Activated CD8-positive, alpha-beta memory T cell treated with anti-CD3 and anti-CD28 coated beads, Interleukin-2, amount 50 U/mL, for 4 hours (primary cell): ENCODE measurements at regions not wholly inside any gene's neighbourhood (a gene's known extent, or its start where the extent isn't known, plus 50 kb on each side); places are given as distances from the start of the nearest gene placed in this dataset.
"Not testable (repeated sequence)": the region's sequence is repeated elsewhere in the genome, so short reads cannot be mapped to it uniquely, and the experiment has no call there.

Experiments
- DNase-seq: peaks from one replicate; pipeline ENCODE4 v3.0.0-alpha.2; 2020

DNA sequence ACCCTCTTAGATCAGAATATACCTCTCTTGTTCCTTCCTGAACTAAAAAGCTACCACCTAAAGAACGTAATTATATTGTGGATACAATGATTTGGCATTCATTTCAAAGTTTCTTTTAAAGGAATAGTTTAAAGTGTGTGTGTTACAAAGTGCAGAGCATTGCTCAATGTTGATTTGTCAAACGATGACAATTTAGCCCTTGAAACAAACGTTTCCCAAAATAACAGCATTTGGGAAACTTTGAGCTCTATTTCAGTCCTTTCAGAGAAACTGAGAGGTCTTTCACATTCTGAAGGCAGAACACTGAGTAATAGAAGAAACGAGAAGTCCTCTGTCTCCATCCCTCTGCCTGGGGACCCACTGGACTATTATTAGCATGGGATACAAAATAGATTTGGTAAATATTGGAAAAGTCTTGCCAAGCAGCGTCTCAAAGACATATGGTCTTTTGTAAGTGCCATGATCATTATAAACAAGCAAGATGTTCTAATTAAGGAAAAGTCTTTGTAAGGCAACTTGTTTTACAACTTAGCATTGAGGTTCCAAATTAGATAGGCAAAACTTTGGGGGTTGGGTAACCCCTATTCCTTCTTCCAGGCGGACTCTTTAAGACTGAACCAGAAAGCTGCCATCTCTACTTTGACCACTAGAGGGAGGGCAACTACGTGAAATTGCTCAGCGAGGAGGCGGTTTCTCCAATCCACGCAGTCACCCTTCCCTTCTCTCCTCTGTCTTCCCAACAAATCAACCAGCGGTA lies 208.8 kb downstream of the RNF144B start:
- peak; percentile 23 for DNase-seq

DNA sequence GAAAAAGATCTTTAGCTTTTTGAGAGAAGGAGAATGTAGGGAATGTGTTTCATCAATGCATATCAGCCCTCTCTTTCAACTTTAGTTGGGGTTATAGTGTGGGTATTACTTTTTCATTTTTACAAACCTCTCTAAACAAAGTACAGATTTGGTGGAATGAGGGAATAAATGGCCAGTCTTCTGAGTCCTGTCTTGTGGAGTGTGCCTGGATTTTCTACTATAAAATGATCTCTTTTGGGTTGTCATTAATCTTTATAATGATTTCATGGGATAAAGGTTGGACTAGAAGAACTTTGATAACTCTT lies 209.3 kb downstream of the RNF144B start:
- no peak for DNase-seq

DNA sequence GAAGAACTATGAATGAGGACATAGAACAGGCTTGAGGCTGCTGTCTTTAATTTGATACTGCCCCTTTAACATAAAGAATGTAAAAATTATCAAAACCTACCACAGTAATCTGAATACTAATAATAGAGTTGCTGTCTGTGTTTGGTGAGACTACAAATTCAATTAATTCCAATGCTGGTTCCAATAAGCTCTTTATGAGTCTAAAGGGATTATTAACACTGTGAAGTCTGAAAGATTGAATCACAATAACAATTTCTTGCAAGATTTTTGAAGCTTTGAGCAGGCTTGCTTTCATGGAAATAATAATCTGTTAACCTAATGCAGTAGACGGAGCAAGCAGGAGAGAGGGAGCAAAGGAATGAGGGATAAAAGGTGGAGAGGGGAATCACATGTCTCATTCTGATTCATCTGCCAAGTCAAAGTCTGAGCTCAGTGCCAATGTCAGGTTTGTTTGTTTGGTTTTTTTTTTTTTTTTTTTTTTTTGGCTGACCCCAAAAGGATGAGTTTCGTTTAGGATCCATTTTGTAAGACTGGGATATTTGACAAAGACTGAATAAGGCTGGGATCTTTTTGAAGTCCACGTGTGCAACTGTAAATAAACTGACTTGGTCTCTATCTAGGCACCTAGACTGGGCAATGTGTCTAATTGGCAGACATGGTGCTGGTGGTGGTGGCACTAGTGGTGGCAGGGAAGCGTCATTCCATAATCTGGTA lies 211.6 kb downstream of the RNF144B start:
- DNase-seq = no peak

DNA sequence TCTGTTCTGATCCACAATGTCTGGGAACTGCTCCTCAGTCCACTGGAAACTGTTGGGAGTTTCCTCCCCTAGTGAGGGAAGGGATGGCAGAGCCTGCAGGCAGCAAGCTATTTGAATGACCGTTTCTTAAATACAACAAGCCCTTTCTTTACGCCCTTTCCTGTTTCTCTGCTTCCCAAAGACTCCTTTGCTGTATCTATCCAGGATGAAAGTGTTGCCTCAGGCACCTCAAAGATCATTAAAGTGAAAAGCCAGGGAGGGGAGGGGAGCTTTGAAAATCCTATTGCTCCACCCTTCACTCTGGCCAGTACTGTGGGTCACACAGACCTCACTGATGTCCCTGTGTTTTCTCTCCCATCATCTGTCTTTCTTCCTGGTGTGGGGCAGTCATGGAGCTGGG lies 213.1 kb downstream of the RNF144B start:
- no peak for DNase-seq

DNA sequence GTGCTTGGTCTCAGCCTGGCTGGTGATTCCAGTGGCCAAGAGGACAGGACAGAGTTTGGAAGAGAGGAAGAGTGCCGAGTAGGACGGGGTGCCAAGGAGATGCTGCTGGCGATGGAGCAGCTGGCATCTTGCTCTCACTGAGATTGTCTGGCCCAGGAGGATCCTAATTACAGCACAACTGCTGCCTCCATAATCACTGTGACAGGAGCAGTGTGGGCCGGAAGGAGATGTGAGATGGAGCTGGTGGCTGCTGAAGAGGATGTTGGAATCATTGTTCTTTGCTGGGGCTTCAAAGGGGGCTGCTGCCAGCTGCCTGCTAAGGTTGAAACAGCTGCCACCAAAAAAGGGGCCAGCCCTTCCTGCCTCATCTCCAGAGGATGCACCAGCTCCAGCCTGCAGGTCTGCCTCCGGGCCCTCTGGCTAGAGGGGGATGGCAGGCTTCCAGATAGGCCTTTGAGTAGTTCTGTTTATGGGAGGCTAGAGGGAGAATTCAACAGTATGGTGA lies 214.4 kb downstream of the RNF144B start:
- no peak for DNase-seq

DNA sequence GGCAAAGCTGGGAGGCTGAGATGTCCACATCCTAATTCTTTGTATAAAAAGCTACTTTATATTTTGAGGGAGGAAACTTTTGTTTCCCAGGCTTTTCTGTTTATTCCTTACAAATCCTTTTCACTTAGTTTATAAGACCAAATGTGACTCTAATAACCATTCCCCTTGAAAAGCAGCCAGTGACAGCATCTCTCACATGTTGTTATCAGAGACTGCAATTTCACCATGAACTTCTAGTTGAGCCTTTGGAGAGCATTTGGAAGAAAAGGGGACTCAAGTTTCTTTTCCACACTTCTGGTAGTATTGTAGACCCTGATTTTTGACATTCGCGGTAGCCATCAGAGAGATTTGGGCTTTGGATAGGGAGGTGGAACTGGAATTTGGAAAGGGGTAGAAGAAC lies 215.8 kb downstream of the RNF144B start:
- no peak for DNase-seq

DNA sequence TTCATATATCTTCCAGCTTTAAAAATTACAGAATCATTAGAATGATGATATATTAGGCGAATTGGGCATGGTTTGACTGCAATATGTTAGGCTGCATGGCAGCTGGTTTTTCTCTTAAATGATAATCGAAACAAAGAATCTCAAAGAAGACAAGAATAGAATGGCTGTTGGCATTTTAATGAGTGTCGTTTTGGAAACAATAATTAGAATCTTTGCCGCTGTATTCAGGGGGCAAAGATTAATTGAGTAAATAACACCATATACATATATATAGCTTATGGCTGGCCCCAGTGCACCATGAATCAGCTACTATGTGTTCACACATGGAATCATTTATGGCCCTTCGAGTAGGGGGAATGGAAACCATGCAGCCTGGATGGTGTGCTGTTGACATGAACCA lies 216.2 kb downstream of the RNF144B start:
- no peak for DNase-seq

DNA sequence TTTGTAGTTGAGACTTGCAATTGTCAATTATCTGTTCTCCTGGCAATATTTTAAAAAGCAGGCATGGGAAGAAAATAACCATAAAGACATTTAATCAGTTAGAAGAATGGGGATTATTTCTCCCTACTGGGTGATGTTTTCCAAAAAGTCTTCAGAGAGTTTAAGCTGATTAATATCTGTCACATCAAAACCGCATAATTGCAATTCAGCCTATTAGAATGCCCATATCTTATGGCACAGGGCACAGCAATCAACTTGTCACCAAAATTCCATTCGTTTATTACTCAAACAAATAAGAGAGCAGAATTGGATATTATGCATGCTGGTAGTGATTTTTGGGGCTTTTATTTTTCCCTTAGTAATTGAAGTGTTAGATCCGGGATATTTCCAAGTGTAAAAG lies 218.7 kb downstream of the RNF144B start:
- DNase-seq = no peak

DNA sequence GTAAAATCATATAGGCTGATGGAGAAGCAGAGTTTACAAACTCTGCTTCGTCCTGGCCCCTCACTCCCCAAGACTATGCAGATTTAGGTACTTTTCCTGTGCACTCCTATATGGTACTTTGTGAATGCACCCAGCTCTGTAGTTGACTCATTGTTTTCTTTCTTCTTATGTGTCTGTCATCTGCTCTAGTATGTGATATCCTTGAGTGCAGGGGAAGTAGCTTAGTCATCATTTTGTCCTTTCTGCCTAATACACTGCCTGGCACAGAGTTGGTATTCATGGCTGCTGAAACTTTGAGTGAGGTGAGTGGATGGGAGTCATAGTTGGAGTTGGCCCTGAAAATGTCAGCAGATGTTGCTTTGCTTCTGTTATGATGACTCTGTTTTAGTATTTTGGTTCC lies 222.6 kb downstream of the RNF144B start:
- DNase-seq = no peak

DNA sequence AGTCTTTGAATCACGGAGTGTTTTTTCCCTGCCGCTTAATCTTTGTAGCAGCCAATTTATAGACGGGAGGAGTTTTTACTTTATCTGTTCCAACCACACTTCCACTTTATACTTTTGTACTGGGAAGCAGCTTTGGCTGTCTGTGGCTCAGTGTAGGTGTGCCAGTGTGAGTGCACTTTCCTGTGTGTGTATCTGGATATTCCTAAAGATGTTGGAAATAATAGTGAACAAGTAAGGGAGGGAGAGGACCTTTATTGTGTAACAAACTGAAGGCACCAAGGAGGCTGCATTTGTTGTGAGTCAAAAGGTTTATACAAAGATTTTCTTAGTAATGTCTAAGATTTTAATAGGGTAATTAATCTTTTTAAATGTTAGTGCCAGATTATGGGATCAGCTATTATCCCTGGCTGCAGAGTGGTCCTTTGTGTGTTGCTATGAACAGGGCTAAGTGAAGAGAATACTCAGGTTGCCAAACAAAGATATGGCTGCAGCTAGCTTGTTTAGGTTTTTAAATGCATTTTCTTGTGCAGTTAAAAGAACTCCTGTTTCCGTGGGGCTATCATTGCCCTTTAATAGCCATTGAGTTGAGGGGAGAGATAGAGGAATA lies 226.3 kb downstream of the RNF144B start:
- DNase-seq = no peak

DNA sequence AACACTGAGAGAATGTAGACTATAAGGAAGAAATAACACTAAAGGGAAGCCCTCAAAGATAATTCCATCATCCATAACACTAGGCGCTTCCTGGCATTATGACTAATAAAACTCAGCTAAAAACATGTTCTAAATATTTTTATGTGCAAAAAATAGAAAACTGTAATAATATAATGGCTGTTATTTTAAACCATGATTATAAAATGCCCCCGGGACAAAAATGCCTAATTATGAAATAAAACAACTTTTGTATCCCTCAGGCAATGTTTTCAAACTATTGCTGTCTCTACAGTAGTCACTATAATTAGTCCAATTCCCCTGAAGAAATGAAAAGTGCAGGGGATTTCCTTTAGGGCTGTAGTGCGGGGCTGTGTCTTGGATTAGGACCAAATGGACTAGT lies 242.4 kb downstream of the RNF144B start:
- no peak for DNase-seq

DNA sequence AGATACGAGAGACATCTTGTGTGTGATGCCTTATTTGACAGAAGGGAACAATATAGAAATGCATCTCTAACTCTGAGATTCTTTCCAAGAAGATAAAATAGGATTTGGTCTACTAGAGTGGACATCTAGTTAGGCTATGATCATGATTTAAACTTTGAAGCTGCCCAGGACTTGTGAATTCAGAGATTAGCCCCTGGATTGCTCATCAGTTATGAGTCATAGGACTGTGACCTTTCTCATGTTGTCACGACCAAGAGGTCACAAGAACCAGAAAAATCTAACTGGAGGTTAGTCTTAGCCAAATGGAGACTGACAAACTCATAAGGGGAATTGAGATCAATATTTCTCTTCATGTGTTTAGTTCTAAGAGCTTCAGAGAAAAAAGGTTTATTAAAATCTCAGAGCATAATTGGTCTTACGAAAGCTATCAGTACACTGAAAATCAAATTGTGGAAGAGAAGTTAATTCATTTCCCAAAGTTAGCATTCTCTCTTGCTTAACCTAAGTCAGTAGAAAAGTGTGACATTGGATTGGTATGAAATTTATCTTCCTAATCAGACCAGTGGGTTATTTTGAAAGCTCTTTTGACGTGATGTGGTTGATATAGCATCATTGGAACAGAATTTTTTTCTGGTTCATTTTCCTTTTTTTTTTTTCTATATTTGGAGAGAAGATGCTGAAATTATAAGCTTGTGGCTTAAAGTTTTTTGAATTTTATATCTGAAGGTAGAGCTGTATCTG lies 245.7 kb downstream of the RNF144B start:
- no peak for DNase-seq

DNA sequence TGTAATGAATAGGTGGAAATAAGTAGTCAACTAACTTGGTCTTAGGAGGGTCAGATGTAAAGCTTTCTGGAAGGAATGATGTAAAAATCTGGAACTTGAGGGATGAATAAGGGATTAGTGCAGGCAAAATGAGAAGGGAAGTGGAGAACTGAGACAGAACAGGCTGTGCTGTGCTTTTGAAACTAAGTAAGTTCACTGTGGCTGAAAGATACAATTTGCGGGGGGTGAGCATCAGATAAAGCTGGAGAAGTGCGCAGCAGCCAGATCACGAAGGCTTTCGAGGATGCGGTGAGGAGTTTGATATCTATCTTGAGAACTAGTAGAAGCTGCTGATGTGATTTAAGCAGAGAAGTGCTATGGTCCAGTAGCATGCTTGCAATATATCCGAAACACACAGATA lies 247.8 kb downstream of the RNF144B start:
- DNase-seq = no peak

DNA sequence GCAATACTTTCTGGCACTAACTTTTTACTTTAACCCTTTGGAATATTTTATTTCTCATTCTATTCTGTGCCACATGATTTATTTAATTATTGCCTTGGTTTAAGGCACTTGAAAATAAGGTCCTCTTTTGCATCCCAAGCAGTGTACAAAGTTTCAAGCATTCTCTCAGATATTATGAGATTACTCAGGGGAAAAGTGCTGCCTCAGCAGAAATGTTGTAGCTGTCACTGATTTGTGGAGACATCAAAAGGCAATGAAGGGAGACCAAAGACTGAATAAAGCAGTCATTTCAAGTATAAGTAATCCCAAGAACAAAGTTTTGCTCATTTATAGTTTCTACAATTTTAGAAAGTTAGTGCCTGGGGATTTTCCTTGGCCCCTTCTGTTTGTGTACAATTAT lies 253.0 kb downstream of the RNF144B start:
- no peak for DNase-seq

DNA sequence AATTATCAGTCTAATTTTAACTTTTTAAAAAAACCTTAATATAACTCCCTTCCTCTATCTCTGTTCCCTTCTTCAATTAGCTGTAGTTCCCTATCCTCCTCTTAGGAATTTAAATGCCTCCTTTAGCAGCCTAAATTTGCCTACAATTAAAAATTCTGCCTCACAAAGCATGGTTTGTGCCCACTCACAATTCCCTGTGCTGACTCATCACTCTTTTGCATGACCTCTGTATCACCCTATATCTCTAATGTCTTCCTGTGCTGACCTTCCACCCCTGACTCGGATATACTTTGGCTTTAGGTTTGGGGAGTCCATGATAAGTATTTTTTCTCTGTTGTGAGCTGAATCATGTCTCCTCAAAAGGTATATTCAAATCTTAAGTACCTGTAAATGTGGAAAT lies 253.6 kb downstream of the RNF144B start:
- no peak for DNase-seq

DNA sequence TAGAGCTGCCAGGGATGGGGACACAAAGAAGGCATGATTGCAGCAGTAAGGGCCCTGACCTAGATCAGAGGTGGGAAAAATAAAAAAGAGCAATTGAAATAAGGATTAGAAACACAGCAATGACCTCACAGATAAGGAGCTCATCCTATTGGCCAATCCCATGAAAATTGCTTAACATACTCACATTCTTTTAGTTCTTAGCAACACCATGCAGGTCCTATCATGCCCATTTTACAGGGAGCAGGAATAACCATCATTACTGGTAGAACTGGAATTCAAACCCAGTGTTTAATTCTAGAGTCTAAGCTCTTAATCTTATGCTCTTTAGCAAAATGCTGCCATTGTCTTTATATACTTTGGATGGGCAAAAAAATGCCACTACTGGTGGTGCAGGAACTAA lies 267.7 kb downstream of the RNF144B start:
- no peak for DNase-seq

DNA sequence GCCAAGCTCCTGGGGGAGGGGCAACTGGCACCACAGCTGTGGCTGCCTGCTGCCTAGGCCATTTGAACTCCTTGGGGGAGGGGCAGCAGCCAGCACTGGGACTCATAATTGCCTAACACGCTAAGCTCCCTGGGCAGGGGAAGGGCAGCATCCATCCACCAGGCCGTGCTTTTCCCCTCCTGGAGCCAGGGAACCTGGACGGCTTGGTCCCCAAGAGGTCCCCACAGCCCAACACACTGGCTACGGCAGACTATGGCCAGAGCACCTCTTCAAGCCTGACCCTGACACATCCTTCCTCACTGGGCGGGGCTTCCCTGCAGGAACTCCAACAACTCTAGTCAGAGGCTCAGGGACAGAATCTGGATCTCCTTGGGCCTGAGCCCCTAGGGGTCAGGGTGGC lies 269.4 kb downstream of the RNF144B start:
- DNase-seq = no peak

DNA sequence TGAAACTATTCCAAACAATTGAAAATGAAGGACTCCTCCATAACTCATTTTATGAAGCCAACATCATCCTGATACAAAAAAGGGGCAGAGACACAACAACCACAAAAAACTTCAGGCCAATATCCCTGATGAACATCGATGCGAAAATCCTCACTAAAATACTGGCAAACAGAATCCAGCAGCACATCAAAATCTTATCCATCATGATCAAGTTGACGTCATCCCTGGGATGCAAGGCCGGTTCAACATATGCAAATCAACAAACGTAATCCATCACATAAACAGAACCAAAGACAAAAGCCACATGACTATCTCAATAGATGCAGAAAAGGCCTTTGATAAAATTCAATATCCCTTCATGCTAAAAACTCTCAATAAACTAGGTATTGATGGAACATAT lies 272.8 kb downstream of the RNF144B start:
- not testable (repeated sequence) for DNase-seq

DNA sequence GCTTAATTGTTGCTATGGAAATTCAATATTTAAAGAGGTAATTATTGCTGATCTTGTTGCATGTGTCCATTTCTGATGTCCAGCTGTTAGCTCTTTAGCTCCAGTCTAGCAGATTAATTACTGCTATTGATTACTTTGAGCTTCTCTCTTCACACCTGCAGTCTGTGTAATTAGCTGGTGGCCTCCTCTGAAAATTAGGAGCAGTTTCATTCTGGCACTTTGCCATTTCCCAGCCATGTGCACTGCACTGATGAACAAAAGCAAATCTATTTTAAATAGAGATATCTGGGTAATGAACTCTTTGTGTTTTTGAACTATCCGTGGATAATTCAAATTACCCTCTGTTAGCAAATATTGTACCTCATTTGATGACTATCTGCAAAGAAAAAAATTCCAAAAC lies 275.9 kb downstream of the RNF144B start:
- no peak for DNase-seq

DNA sequence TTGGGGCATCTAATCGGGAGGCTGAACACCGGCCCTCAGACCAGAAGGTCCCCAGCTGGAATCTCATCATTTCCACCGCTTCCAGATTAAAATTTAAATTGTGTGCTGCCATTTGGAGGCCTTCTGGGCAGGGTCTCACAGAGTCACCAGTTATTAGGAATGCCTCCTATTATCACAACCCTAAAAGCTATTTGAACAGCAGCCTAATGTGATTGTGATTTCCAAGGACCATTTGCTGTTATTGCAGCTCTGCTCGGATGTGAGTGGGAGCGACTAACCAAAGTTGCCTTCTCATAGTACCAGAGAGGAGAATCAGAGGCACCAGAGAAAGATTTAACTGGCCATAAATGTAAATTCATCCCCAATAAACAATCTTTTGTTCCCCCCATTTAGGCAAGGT lies 277.3 kb downstream of the RNF144B start:
- no peak for DNase-seq

DNA sequence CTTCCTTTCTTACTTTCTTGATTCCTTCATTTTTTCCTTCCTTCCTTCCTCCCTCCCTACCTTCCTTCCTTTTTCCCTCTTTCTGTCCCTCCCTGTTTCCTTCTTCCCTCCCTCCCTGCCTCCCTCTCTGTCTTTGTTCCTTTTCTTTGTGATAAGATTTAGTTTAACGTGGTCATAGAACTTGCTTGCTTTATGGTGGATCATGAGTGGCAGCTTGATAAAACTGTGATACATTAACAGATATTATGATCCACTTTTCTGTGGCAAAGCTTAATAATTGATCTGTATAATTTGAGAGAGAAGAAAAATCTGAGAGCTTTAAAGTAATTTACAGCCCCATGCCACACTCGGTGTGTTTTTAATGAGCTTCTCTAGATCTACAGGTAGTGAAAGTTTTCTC lies 280.5 kb downstream of the RNF144B start:
- no peak for DNase-seq

DNA sequence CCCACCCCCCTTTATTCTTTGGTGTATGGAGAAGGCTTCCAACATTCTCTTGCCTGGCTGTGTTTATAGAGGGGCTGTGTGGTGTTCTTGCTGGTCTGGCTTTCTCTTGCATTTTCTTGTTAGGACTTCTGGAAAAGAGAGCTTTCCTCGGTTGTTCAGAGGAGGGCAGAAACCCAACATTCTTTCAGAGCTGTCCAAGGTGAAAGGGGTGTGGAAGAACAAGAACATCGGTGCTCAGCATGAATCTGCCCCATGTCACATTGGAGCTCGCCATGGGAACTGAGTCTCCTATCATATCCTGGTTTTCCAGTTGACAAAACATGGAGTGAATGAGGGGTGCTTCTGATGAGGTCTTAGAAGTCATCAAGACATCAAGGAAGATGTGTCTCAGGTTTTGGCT lies 281.8 kb downstream of the RNF144B start:
- no peak for DNase-seq

DNA sequence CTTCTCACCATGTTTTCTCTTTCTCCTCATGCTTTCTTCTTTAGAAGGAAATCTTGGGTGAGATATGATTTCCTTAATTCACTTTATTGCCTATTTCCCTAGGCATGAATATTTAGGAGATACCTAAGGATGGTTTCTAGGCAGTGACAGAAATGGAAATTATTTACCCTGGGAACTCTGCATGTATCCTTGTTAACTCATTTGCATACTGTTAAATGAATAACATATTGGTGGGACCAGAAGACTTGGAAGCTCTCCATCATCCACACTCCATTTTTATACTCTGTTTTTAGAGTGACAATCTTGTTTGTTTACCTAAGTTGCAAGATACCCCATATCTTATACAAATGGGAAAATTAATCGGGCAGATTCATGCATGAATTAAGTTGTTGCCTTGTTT lies 285.7 kb downstream of the RNF144B start:
- DNase-seq = no peak

DNA sequence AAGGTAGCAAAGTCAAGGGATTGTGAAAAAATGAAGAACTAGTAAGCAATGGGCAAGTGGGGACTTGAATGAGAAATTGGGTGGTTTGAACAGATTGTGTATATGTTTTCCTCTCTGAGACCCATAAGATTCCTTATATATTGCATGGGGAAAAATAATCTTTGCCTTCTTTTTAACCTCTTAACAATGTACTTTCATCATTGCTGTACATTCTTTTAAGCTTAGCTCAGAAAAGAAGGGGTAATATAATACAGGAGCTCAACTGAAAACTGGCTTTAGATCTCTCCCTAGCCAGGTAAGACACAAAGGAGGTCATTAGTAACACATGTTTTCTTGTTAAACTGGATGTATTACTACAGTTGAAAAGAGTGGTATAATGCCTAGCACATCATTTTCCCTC lies 287.2 kb downstream of the RNF144B start:
- no peak for DNase-seq
